Liver (tissue), 8 donors: ENCODE measurements at regions not wholly inside any gene's neighbourhood (a gene's known extent, or its start where the extent isn't known, plus 50 kb on each side); places are given as distances from the start of the nearest gene placed in this dataset.

Source experiments
- DNase-seq: peaks from one replicate; pipeline ENCODE4 v3.0.0-alpha.2; 2017; ENCODE audit warnings: low spot score
- H3K27ac ChIP-seq, 2 donors: one replicate each; pipeline ENCODE4 v1.7.0; 2013; ENCODE audit warnings: inconsistent platforms in 2 of 2, low read length in 2 of 2, control low read depth in 1 of 2, low read depth in 1 of 2, mild to moderate bottlenecking in 1 of 2
- H3K27me3 ChIP-seq, 4 donors: one replicate each; pipeline versions ENCODE4 v1.6.1 to v1.7.0; 2013; ENCODE audit warnings: low read length in 3 of 4, inconsistent platforms in 1 of 4, mild to moderate bottlenecking in 1 of 4, moderate library complexity in 1 of 4; ENCODE audit not compliant: control insufficient read depth in 4 of 4, insufficient read depth in 4 of 4
- H3K36me3 ChIP-seq, 4 donors: one replicate each; pipeline versions ENCODE4 v1.6.1 to v1.7.0; 2013; ENCODE audit warnings: low read length in 3 of 4, mild to moderate bottlenecking in 3 of 4, low read depth in 1 of 4, moderate library complexity in 1 of 4; ENCODE audit not compliant: control insufficient read depth in 4 of 4, insufficient read depth in 3 of 4
- H3K4me1 ChIP-seq, 4 donors: one replicate each; pipeline versions ENCODE4 v1.6.1 to v1.7.0; 2013; ENCODE audit warnings: low read length in 3 of 4, mild to moderate bottlenecking in 3 of 4, moderate library complexity in 1 of 4; ENCODE audit not compliant: control insufficient read depth in 4 of 4, insufficient read depth in 4 of 4
- H3K4me3 ChIP-seq, 3 donors: one replicate each; pipeline versions ENCODE4 v1.6.1 to v1.7.0; 2013; ENCODE audit warnings: low read length in 3 of 3, control low read depth in 1 of 3, low read depth in 1 of 3, mild to moderate bottlenecking in 1 of 3
- H3K9ac ChIP-seq, 2 donors: one replicate each; pipeline ENCODE4 v1.7.0; 2013; ENCODE audit warnings: low read length in 2 of 2, mild to moderate bottlenecking in 2 of 2, moderate library complexity in 2 of 2, control low read depth in 1 of 2, low read depth in 1 of 2
- H3K9me3 ChIP-seq, 4 donors: one replicate each; pipeline versions ENCODE4 v1.6.1 to v1.7.0; 2013; ENCODE audit warnings: low read length in 3 of 4; ENCODE audit not compliant: control insufficient read depth in 4 of 4
- ATF3 ChIP-seq: IDR thresholded peaks from 2 replicates; pipeline ENCODE4 v1.6.1; 2016; ENCODE audit warnings: antibody characterized with exemption
- CTCF ChIP-seq: fragments of 150-350 bp; IDR thresholded peaks from 2 replicates; pipeline ENCODE4 v1.5.1; 2017; ENCODE audit warnings: improper control_type of control experiment, low read depth, low read length; ENCODE audit not compliant: missing input control
- EGR1 ChIP-seq, 2 donors: IDR thresholded peaks; 2 replicates each; pipeline ENCODE4 v1.6.1; 2016 to 2018; ENCODE audit warnings: antibody characterized with exemption in 2 of 2, low read depth in 2 of 2
- FOXA1 ChIP-seq: IDR thresholded peaks from 2 replicates; pipeline ENCODE4 v1.6.1; 2016; ENCODE audit warnings: antibody characterized with exemption
- FOXA2 ChIP-seq: IDR thresholded peaks from 2 replicates; pipeline ENCODE4 v1.6.1; 2016; ENCODE audit warnings: antibody characterized with exemption
- HNF4A ChIP-seq, 2 donors: conservative IDR thresholded peaks; 2 replicates each; pipeline ENCODE4 v1.6.1; 2016; ENCODE audit warnings: antibody characterized with exemption in 2 of 2, mild to moderate bottlenecking in 2 of 2
- HNF4G ChIP-seq: IDR thresholded peaks from 2 replicates; pipeline ENCODE4 v1.6.1; 2016; ENCODE audit warnings: antibody characterized with exemption
- JUND ChIP-seq, 2 donors: IDR thresholded peaks; 2 replicates each; pipeline ENCODE4 v1.6.1; 2016; ENCODE audit warnings: antibody characterized with exemption in 2 of 2
- MAX ChIP-seq: IDR thresholded peaks from 2 replicates; pipeline ENCODE4 v1.6.1; 2016; ENCODE audit warnings: antibody characterized with exemption
- NR2F2 ChIP-seq: IDR thresholded peaks from 2 replicates; pipeline ENCODE4 v1.6.1; 2016; ENCODE audit warnings: antibody characterized with exemption
- RAD21 ChIP-seq, 2 donors: IDR thresholded peaks; 2 replicates each; pipeline ENCODE4 v1.6.1; 2016; ENCODE audit warnings: antibody characterized with exemption in 2 of 2, mild to moderate bottlenecking in 2 of 2
- REST ChIP-seq: IDR thresholded peaks from 2 replicates; pipeline ENCODE4 v1.6.1; 2016; ENCODE audit warnings: antibody characterized with exemption, mild to moderate bottlenecking
- SP1 ChIP-seq: IDR thresholded peaks from 2 replicates; pipeline ENCODE4 v1.6.1; 2018; ENCODE audit warnings: antibody characterized with exemption, mild to moderate bottlenecking
- YY1 ChIP-seq: IDR thresholded peaks from 2 replicates; pipeline ENCODE4 v1.6.1; 2016; ENCODE audit warnings: antibody characterized with exemption, mild to moderate bottlenecking
- ZBTB33 ChIP-seq: IDR thresholded peaks from 2 replicates; pipeline ENCODE4 v1.6.1; 2016; ENCODE audit warnings: antibody characterized with exemption
- WGBS: extraction: QIAGEN DNeasy Blood & Tissue Kit; methylation state at CpG from one replicate; pipeline ENCODE4 v1.1.7; 2013; 5-methylcytosine and 5-hydroxymethylcytosine counted together
- donor health status: healthy.
- donor health status: healthy.
- donor health status: healthy.
- donor health status: healthy.
- donor health status: healthy.

- TF ChIP-seq NR2F2 (no peak), RAD21 (IDR thresholded peaks at IDR 0.05) (no peak), EGR1 (IDR thresholded peaks at IDR 0.05; ENCODE audit: low read depth in 2 of 2) (no peak)
- no peak for DNase-seq
- Histone ChIP-seq H3K27me3 (no peaks in the 10 kb centered on the region), H3K36me3 (no peaks in the 10 kb centered on the region), H3K9ac (no peak overlapping the region), H3K27ac (no peak overlapping the region), H3K4me1 (no peaks in the 10 kb centered on the region), H3K4me3 (no peak overlapping the region), H3K9me3 (no peaks in the 10 kb centered on the region)
- 71% methylated on average over 3 of the region's 3 CpGs for WGBS
These were observed 285.3 kb upstream of the RASGEF1B start for GRCh38 chr4:81756973-81757372.

GRCh38 chr4:81756042-81756441 lies 284.3 kb upstream of the RASGEF1B start:
- Histone ChIP-seq H3K36me3 (no peaks in the 10 kb centered on the region), H3K27ac (no peak overlapping the region), H3K9me3 (no peaks in the 10 kb centered on the region), H3K9ac (no peak overlapping the region), H3K27me3 (no peaks in the 10 kb centered on the region), H3K4me1 (no peaks in the 10 kb centered on the region), H3K4me3 (no peak overlapping the region)
- WGBS: 85% methylated on average over 2 of the region's 2 CpGs
- TF ChIP-seq JUND (IDR thresholded peaks at IDR 0.05) (no peak), FOXA2 (no peak), ATF3 (no peak), SP1 (no peak), MAX (no peak), YY1 (no peak), RAD21 (IDR thresholded peaks at IDR 0.05) (no peak), ZBTB33 (no peak)
- DNase-seq: no peak

GRCh38 chr4:81754169-81754568 lies 282.5 kb upstream of the RASGEF1B start:
- WGBS: 98% methylated on average over 4 of the region's 4 CpGs
- H3K9ac ChIP-seq: no peak overlapping the region
- H3K9me3 ChIP-seq: no peaks in the 10 kb centered on the region
- H3K27me3 ChIP-seq: no peaks in the 10 kb centered on the region
- TF ChIP-seq NR2F2 (no peak), REST (no peak), FOXA2 (no peak), CTCF (no peak), HNF4A (conservative IDR thresholded peaks at IDR 0.05) (no peak), YY1 (no peak), EGR1 (IDR thresholded peaks at IDR 0.05; ENCODE audit: low read depth in 2 of 2) (no peak), ZBTB33 (no peak), FOXA1 (no peak), HNF4G (no peak), ATF3 (no peak), JUND (IDR thresholded peaks at IDR 0.05) (no peak), SP1 (no peak)
- no peaks in the 10 kb centered on the region for H3K4me1 ChIP-seq
- DNase-seq: no peak
- H3K4me3 ChIP-seq: no peak overlapping the region
- H3K36me3 ChIP-seq: no peaks in the 10 kb centered on the region
- H3K27ac ChIP-seq: no peak overlapping the region
